HFFc6 (cell line): ENCODE measurements at regions not wholly inside any gene's neighbourhood (a gene's known extent, or its start where the extent isn't known, plus 50 kb on each side); places are given as distances from the start of the nearest gene placed in this dataset.

Experiments used
- DNase-seq: peaks from one replicate; pipeline ENCODE4 v3.0.0-alpha.2; 2018
- H3K27ac Mint-ChIP-seq: 2 replicates; pipeline ENCODE4 v1.8.0; 2020; ENCODE audit warnings: mild to moderate bottlenecking, mixed read lengths
- H3K27me3 Mint-ChIP-seq: 2 replicates; pipeline ENCODE4 v1.8.0; 2021; ENCODE audit warnings: mild to moderate bottlenecking, moderate library complexity, mixed read lengths; ENCODE audit not compliant: insufficient read depth
- H3K36me3 Mint-ChIP-seq: 2 replicates; pipeline ENCODE4 v1.8.0; 2021; ENCODE audit warnings: low read depth, mixed read lengths
- H3K4me1 Mint-ChIP-seq: 2 replicates; pipeline ENCODE4 v1.8.0; 2020; ENCODE audit warnings: low read depth, mixed read lengths
- H3K4me3 Mint-ChIP-seq: 2 replicates; pipeline ENCODE4 v1.8.0; 2020; ENCODE audit warnings: mild to moderate bottlenecking, moderate library complexity, mixed read lengths
- H3K9me3 Mint-ChIP-seq: 2 replicates; pipeline ENCODE4 v1.8.0; 2020; ENCODE audit warnings: mild to moderate bottlenecking, mixed read lengths
- TF ChIP-seq, protein P1 (sequence below): fragments of 200-600 bp; sonication (generic); IDR thresholded peaks from 2 replicates; pipeline ENCODE4 v1.5.0; 2021; ENCODE audit warnings: antibody characterized with exemption, mild to moderate bottlenecking

DNA sequence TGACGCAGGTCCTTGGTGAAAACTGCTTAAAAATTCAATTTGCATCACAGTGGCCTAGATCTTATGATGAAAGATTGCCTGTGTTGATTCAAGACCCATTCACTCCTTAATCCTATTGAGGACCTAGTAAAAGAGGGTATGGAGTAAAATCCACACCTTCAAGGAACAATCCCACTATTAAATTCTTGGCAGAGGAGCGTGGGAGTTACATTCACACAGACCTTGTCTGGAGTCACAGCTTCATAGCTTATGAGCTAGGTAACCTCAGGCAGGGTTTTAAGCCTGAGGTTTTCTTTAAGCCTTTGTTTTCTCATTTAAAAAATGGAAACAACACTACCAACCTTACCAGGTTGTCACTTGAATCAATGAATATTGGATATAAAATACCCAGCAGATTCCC is 566.5 kb upstream of the ZNF462 start:
- no peak overlapping the region for H3K27ac Mint-ChIP-seq
- H3K36me3 Mint-ChIP-seq = no peaks in the 10 kb centered on the region
- H3K4me1 Mint-ChIP-seq = no peaks in the 10 kb centered on the region
- peaks cover 24% of the 10 kb centered on the region for H3K9me3 Mint-ChIP-seq
- H3K4me3 Mint-ChIP-seq = no peak overlapping the region
- TF ChIP-seq, protein P1, sequence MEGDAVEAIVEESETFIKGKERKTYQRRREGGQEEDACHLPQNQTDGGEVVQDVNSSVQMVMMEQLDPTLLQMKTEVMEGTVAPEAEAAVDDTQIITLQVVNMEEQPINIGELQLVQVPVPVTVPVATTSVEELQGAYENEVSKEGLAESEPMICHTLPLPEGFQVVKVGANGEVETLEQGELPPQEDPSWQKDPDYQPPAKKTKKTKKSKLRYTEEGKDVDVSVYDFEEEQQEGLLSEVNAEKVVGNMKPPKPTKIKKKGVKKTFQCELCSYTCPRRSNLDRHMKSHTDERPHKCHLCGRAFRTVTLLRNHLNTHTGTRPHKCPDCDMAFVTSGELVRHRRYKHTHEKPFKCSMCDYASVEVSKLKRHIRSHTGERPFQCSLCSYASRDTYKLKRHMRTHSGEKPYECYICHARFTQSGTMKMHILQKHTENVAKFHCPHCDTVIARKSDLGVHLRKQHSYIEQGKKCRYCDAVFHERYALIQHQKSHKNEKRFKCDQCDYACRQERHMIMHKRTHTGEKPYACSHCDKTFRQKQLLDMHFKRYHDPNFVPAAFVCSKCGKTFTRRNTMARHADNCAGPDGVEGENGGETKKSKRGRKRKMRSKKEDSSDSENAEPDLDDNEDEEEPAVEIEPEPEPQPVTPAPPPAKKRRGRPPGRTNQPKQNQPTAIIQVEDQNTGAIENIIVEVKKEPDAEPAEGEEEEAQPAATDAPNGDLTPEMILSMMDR = no peak
- no peak for DNase-seq
- H3K27me3 Mint-ChIP-seq = no peaks in the 10 kb centered on the region

DNA sequence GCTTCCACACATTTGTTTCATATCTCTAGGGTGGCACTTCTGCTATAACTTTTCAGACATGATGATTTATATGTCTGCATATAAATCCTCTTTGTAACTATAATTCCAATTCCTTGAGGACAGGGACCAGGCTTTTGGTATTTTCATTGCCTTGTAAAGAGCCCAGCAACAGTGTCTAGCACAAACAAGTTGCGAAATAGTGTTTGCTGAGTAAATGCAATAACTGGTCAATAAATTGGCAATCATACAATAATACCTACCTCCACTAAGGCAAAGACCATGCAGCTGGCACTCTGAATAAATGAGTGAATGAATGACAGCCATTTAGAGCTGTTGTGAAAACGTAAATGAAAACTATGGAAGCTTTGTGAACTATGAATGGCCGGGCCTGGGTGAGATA is 564.0 kb upstream of the ZNF462 start:
- no peaks in the 10 kb centered on the region for H3K36me3 Mint-ChIP-seq
- DNase-seq = no peak
- no peak overlapping the region for H3K4me3 Mint-ChIP-seq
- H3K9me3 Mint-ChIP-seq = peaks cover 45% of the 10 kb centered on the region
- H3K27me3 Mint-ChIP-seq = no peaks in the 10 kb centered on the region
- no peaks in the 10 kb centered on the region for H3K4me1 Mint-ChIP-seq
- no peak overlapping the region for H3K27ac Mint-ChIP-seq
- TF ChIP-seq, protein P1 = no peak

DNA sequence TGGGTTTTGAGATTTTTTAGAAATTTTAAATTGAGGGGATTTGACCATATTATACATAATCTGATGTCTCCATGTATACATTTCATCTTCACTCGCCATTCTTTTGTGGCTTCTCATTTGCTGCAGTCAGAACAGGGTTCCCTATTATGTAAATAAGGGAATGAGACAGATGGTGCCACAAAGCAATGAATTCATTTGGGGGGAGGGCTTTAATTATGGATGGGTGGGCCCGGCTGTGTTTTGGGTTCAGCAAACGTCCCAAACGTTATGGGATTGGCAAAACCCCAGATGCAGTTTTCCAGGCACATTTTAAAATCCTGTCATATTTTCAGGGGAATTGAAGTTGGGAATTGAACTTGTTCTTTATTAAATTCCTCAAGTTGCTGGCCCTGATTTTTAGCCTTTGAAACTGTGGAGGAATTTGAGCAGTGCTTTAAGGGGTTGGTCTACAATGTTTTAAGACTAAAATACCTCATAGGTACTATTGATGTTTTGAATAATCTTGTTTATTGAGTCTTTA is 558.5 kb upstream of the ZNF462 start:
- Mint-ChIP-seq H3K36me3 (0 out of 2 replicates have a peak, but pooled peaks cover 4% of the 10 kb centered on the region), H3K9me3 (peaks cover 54% of the 10 kb centered on the region), H3K27me3 (no peaks in the 10 kb centered on the region), H3K4me3 (no peak overlapping the region), H3K27ac (no peak overlapping the region), H3K4me1 (no peaks in the 10 kb centered on the region)
- TF ChIP-seq, protein P1 = no peak
- DNase-seq = no peak

DNA sequence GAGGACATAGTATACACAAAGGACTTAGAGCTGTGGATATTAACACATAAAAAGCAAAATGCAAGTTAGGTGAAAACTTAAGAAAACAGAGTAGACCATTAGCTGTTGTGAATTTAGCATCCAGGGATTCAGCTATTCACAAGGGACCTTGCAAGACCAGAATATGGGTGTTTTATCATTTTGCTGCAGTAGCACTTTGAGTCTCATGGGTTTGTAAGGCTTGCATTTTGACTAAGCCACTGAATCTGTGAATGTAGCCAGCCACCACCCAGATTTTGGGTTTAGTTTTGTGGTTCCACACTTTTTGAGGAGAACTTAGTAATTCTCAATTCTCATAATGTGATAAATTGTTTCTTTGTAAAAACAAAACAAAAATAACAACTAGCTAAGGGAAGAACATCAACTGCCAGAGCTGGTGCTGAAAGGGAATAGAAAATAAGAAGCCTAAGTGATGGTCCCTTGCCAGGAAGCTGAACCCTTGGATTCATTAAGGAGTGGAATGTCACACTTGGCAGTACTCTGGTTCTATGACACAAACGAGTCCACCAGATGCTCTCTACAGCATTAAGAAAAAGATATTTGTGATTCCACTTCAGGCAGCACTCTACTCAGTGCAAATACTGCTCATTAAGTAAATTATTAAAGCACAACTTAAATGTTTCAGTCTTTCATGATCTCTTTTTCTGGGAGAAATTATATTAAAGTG is 557.4 kb upstream of the ZNF462 start:
- no peak for DNase-seq
- Mint-ChIP-seq H3K4me1 (no peaks in the 10 kb centered on the region), H3K27me3 (no peaks in the 10 kb centered on the region), H3K27ac (no peak overlapping the region), H3K4me3 (no peak overlapping the region), H3K36me3 (0 out of 2 replicates have a peak, but pooled peaks cover 4% of the 10 kb centered on the region), H3K9me3 (peaks cover 57% of the 10 kb centered on the region)
- TF ChIP-seq, protein P1 = no peak

DNA sequence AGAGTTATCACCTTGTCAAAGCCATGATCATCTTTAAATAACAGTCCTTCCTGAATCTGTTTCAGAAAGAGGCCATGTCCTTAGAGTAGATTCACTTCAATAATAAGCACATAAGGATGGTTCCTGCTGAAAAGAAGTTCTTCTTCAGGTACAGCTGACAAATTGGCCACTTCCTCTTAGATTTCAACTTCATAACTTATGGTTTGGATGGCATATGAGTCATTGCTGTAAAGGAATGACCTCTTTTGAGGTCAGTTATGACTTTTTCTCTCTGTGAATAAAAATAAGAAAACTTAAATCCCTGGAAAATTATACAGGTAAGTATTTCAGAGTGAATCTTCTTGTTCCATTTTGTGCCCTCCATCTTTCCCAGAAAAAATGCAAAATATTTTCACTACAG is 555.3 kb upstream of the ZNF462 start:
- no peaks in the 10 kb centered on the region for H3K4me1 Mint-ChIP-seq
- H3K27ac Mint-ChIP-seq = no peak overlapping the region
- H3K27me3 Mint-ChIP-seq = no peaks in the 10 kb centered on the region
- TF ChIP-seq, protein P1 = no peak
- 0 out of 2 replicates have a peak, but pooled peaks cover 4% of the 10 kb centered on the region for H3K36me3 Mint-ChIP-seq
- H3K4me3 Mint-ChIP-seq = no peak overlapping the region
- DNase-seq = no peak
- peaks cover 44% of the 10 kb centered on the region for H3K9me3 Mint-ChIP-seq
